Tibial nerve (tissue), 4 donors: ENCODE measurements at regions not wholly inside any gene's neighbourhood (a gene's known extent, or its start where the extent isn't known, plus 50 kb on each side); places are given as distances from the start of the nearest gene placed in this dataset.

Source experiments
- EP300 ChIP-seq, 2 donors: sonication (generic); formaldehyde crosslinking; IDR thresholded peaks; one replicate each; pipeline ENCODE4 v1.6.1; 2017; ENCODE audit warnings: antibody characterized with exemption in 2 of 2, mild to moderate bottlenecking in 1 of 2
- TF ChIP-seq, protein P1 (sequence below), 5 experiments: fragments of 200-600 bp in 3 of 5; fragments of 450-650 bp in 2 of 5; sonication (generic) in 3 of 5; IDR thresholded peaks; one replicate each; pipeline ENCODE4 v1.5.1; 2016 to 2019; ENCODE audit warnings: antibody characterized with exemption in 5 of 5, mild to moderate bottlenecking in 3 of 5, moderate library complexity in 2 of 5

DNA sequence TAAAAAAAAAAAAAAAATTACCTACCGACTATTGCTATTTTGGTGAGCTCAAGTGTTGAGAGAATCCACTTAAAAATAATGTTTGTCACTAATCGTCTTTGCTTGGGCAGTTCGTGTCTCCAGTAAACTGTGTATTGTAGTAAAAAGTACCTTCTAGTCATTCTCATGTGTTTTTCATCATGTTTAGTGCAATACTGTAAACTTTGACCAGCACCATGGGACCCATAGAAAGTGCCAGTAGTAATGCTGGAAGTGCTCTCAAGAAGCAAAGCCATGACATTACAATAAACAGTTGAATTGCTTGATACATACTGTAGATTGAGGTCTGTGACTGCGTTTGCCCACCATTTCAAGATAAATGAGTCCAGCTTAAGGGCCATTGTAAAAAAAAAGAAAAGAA, 395.2 kb downstream of the BCKDHB start:
- TF ChIP-seq, protein P1, sequence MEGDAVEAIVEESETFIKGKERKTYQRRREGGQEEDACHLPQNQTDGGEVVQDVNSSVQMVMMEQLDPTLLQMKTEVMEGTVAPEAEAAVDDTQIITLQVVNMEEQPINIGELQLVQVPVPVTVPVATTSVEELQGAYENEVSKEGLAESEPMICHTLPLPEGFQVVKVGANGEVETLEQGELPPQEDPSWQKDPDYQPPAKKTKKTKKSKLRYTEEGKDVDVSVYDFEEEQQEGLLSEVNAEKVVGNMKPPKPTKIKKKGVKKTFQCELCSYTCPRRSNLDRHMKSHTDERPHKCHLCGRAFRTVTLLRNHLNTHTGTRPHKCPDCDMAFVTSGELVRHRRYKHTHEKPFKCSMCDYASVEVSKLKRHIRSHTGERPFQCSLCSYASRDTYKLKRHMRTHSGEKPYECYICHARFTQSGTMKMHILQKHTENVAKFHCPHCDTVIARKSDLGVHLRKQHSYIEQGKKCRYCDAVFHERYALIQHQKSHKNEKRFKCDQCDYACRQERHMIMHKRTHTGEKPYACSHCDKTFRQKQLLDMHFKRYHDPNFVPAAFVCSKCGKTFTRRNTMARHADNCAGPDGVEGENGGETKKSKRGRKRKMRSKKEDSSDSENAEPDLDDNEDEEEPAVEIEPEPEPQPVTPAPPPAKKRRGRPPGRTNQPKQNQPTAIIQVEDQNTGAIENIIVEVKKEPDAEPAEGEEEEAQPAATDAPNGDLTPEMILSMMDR (IDR thresholded peaks at IDR 0.05), result no peak
- no peak for TF ChIP-seq EP300 (IDR thresholded peaks at IDR 0.05)
